ENCODE measurements at regions not wholly inside any gene's neighbourhood (a gene's known extent, or its start where the extent isn't known, plus 50 kb on each side); places are given as distances from the start of the nearest gene placed in this dataset.

- TF ChIP-seq POLR2A (IDR thresholded peaks at IDR 0.05), result no peak
- TF ChIP-seq, protein P1, sequence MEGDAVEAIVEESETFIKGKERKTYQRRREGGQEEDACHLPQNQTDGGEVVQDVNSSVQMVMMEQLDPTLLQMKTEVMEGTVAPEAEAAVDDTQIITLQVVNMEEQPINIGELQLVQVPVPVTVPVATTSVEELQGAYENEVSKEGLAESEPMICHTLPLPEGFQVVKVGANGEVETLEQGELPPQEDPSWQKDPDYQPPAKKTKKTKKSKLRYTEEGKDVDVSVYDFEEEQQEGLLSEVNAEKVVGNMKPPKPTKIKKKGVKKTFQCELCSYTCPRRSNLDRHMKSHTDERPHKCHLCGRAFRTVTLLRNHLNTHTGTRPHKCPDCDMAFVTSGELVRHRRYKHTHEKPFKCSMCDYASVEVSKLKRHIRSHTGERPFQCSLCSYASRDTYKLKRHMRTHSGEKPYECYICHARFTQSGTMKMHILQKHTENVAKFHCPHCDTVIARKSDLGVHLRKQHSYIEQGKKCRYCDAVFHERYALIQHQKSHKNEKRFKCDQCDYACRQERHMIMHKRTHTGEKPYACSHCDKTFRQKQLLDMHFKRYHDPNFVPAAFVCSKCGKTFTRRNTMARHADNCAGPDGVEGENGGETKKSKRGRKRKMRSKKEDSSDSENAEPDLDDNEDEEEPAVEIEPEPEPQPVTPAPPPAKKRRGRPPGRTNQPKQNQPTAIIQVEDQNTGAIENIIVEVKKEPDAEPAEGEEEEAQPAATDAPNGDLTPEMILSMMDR (IDR thresholded peaks at IDR 0.05), result no peak
Measured at GRCh38 chr7:20993693-20994092, 207.0 kb upstream of the SP8 start.
